CD4-positive, alpha-beta memory T cell (primary cell): ENCODE measurements at regions not wholly inside any gene's neighbourhood (a gene's known extent, or its start where the extent isn't known, plus 50 kb on each side); places are given as distances from the start of the nearest gene placed in this dataset.

ENCODE experiments used
- CTCF ChIA-PET: fragments of 350-600 bp; sonication (Branson Sonifier 250); formaldehyde crosslinking; loops from one replicate; lab custom pipeline; 2021; ENCODE audit warnings: inconsistent platforms; ENCODE audit not compliant: partially characterized antibody; lab: Charles Lee
- POLR2A ChIA-PET: fragments of 350-600 bp; sonication (Branson Sonifier 250); formaldehyde crosslinking; loops from one replicate; lab custom pipeline; 2021; ENCODE audit not compliant: partially characterized antibody; lab: Charles Lee
- DNase-seq, 5 donors: peaks; one replicate each; pipeline versions ENCODE4 v3.0.0 to v3.0.0-alpha.2; 2020 to 2022; ENCODE audit warnings: mixed read lengths in 1 of 5
- H3K27ac ChIP-seq: one replicate; pipeline ENCODE4 v1.7.0; 2013; ENCODE audit warnings: low read depth, low read length
- H3K27me3 ChIP-seq: 2 replicates; pipeline ENCODE4 v1.7.0; 2013; ENCODE audit warnings: mild to moderate bottlenecking, low read length, moderate library complexity; ENCODE audit not compliant: insufficient read depth
- H3K36me3 ChIP-seq: 2 replicates; pipeline ENCODE4 v1.7.0; 2013; ENCODE audit warnings: mild to moderate bottlenecking, low read length, moderate library complexity; ENCODE audit not compliant: insufficient read depth
- H3K4me1 ChIP-seq: 2 replicates; pipeline ENCODE4 v1.7.0; 2013; ENCODE audit warnings: mild to moderate bottlenecking, low read length, moderate library complexity; ENCODE audit not compliant: insufficient read depth
- H3K4me3 ChIP-seq, 2 donors: one replicate each; pipeline ENCODE4 v1.7.0; 2013; ENCODE audit warnings: low read length in 2 of 2, mild to moderate bottlenecking in 1 of 2
- H3K9me3 ChIP-seq, 2 donors: one replicate each; pipeline ENCODE4 v1.7.0; 2013; ENCODE audit warnings: low read length in 2 of 2, control low read depth in 1 of 2; ENCODE audit not compliant: control insufficient read depth in 1 of 2
- H3K27ac Mint-ChIP-seq, 7 donors: one replicate each; pipeline ENCODE4 v1.8.0; 2020 to 2021; ENCODE audit warnings: mixed read lengths in 7 of 7, mild to moderate bottlenecking in 6 of 7, inconsistent platforms in 3 of 7, moderate library complexity in 3 of 7
- H3K27me3 Mint-ChIP-seq, 2 donors: one replicate each; pipeline ENCODE4 v1.8.0; 2020 to 2021; ENCODE audit warnings: mixed read lengths in 2 of 2
- H3K36me3 Mint-ChIP-seq, 2 donors: one replicate each; pipeline ENCODE4 v1.8.0; 2020 to 2021; ENCODE audit warnings: mixed read lengths in 2 of 2, inconsistent platforms in 1 of 2, mild to moderate bottlenecking in 1 of 2
- H3K4me1 Mint-ChIP-seq, 4 donors: one replicate each; pipeline ENCODE4 v1.8.0; 2020 to 2021; ENCODE audit warnings: mixed read lengths in 4 of 4, mild to moderate bottlenecking in 1 of 4
- H3K4me3 Mint-ChIP-seq, 8 donors: one replicate each; pipeline ENCODE4 v1.8.0; 2020 to 2021; ENCODE audit warnings: mixed read lengths in 8 of 8, mild to moderate bottlenecking in 7 of 8, moderate library complexity in 6 of 8, inconsistent platforms in 3 of 8
- H3K9me3 Mint-ChIP-seq, 8 donors: one replicate each; pipeline ENCODE4 v1.8.0; 2020 to 2021; ENCODE audit warnings: mixed read lengths in 8 of 8, mild to moderate bottlenecking in 5 of 8, inconsistent platforms in 3 of 8, moderate library complexity in 1 of 8
- intact Hi-C: fragments of 100-400 bp; cut with micrococcal nuclease; formaldehyde crosslinking; loops from one replicate; pipeline ENCODE4 v1.15.1; 2023

DNA sequence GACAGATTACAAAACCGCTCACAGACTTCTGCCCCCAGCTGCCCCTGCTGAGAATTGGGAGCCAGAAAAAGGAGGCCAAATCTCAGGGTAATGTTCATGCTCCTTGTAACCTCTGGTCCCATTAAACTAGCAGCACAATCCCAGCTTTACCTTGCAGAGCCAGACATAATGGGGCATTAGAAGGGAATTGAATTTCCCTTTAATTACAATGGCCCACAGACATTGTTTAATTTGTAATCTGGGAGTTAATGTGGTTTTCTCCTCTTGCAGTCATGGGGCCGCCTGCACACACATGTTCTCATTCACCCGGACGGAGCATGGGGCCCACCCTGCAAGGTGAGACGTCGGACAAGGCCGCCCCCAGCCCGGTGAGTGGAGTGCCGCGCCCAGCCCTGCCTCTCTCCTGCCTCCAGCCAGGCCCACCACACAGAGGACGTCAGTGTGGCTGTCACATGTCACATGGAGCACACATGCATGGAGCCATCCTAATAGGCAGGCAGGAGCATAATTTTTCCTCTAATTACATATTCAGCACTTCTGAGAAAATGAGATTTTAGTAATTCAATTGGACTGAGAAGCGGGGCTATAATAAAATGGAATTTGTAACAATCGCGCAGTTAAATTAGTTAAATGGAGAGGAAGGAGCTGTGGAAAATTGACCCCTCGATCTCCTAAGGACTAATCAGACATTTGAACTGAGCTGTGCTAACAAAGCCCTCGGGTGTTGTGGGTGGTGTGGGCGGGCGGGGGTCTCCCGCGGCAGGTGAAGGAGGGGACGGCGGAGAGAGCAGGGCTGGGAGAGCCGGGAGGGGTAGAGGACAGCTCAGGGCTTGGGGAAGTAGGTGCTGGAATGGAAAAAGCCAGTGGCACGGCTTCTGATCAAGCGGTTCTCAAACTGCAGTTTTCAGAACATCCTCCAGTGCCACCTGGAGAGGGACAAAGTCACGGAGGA lies 87.7 kb downstream of the ENGASE start:
- H3K36me3 ChIP-seq = no peaks in the 10 kb centered on the region
- no peak overlapping the region for H3K27ac ChIP-seq
- Mint-ChIP-seq H3K4me3 (no peak overlapping the region), H3K9me3 (no peaks in the 10 kb centered on the region), H3K27ac (no peak overlapping the region), H3K27me3 (peaks cover 0 to 4% of the 10 kb centered on the region in 2 donors), H3K4me1 (peaks cover 0 to 11% (median 2%) of the 10 kb centered on the region in 4 donors), H3K36me3 (no peaks in the 10 kb centered on the region)
- peaks cover 8% of the 10 kb centered on the region for H3K4me1 ChIP-seq
- no peak overlapping the region for H3K4me3 ChIP-seq
- H3K9me3 ChIP-seq = no peaks in the 10 kb centered on the region
- intact Hi-C loops = no loop called here
- no peaks in the 10 kb centered on the region for H3K27me3 ChIP-seq
- ChIA-PET CTCF (no interaction called here), POLR2A (no interaction called here)
- DNase-seq = no peak

DNA sequence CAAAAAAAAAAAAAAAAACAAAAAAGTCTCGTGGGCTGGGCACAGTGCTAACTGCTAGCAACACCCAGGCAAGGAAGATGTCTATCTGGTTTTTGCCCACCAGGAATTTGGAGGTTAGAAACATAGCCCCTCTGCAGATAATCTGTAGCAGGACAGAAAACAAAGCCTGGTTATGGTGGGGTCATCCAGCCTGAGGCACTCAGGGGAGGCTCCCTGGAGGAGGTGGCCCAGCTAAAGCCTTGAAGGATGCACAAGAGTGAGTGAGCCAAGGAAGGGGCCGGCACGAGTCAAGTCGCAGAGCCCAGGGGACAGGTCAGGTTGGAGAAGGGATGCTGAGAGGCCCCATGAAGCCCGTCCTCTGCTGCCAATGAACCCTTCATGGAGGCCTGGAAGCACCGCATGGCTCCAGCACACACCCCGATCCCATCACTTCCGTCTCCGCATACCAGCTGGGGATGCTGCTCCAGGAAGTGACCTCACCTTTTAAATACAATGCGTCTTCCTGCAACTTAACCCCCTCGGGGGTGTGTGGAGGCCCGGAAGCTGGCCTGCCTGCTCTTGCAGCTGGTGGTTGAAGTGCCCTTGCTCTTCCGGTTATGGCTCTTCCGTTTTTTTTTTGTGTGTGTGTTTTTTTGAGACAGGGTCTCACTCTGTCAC lies 86.5 kb downstream of the ENGASE start:
- Histone ChIP-seq H3K4me1 (peaks cover 8% of the 10 kb centered on the region), H3K27me3 (no peaks in the 10 kb centered on the region), H3K27ac (no peak overlapping the region), H3K9me3 (no peaks in the 10 kb centered on the region), H3K4me3 (no peak overlapping the region), H3K36me3 (no peaks in the 10 kb centered on the region)
- peaks cover 0 to 4% of the 10 kb centered on the region in 2 donors for H3K27me3 Mint-ChIP-seq
- ChIA-PET POLR2A (no interaction called here), CTCF (no interaction called here)
- peaks cover 0 to 2% (median 0%) of the 10 kb centered on the region in 8 donors for H3K9me3 Mint-ChIP-seq
- H3K4me1 Mint-ChIP-seq = peaks cover 0 to 11% (median 2%) of the 10 kb centered on the region in 4 donors
- peak overlapping the region in 1 of 7 donors; percentile 74 for H3K27ac Mint-ChIP-seq
- peak in 4 of 5 donors; percentile 9 to 35 (median 20) for DNase-seq
- H3K4me3 Mint-ChIP-seq = peak overlapping the region in 3 of 8 donors; percentile 13 to 34 (median 23)
- no peaks in the 10 kb centered on the region for H3K36me3 Mint-ChIP-seq
- intact Hi-C loops = no loop called here

DNA sequence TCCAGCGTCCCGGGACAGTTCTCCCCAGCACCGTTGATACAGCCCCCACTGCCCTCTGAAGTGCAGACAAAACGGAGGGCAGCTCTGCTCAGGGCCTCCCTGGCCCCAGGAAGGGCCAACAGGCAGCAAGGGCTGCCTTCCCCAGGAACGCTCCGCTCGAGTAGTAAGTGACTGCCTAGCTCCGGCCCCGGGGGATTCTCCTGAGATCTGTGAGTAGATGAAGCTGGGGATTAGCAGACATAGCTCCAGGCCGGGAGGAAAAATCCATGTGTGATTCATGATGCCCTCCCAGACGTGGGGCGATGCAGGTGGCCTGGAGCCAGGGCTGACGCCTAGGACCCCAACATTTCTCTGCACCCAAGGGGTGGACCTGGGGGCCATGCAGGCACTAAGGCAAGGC lies 85.3 kb downstream of the ENGASE start:
- peaks cover 0 to 2% (median 0%) of the 10 kb centered on the region in 8 donors for H3K9me3 Mint-ChIP-seq
- no peak for DNase-seq
- peaks cover 3 to 4% of the 10 kb centered on the region in 2 donors for H3K27me3 Mint-ChIP-seq
- H3K4me3 Mint-ChIP-seq = no peak overlapping the region
- ChIA-PET POLR2A (no interaction called here), CTCF (no interaction called here)
- no peak overlapping the region for H3K27ac Mint-ChIP-seq
- H3K9me3 ChIP-seq = no peaks in the 10 kb centered on the region
- intact Hi-C loops = no loop called here
- H3K4me3 ChIP-seq = no peak overlapping the region
- H3K36me3 ChIP-seq = no peaks in the 10 kb centered on the region
- no peaks in the 10 kb centered on the region for H3K36me3 Mint-ChIP-seq
- peaks cover 8% of the 10 kb centered on the region for H3K4me1 ChIP-seq
- no peaks in the 10 kb centered on the region for H3K27me3 ChIP-seq
- H3K27ac ChIP-seq = no peak overlapping the region
- H3K4me1 Mint-ChIP-seq = peaks cover 0 to 11% (median 2%) of the 10 kb centered on the region in 4 donors

DNA sequence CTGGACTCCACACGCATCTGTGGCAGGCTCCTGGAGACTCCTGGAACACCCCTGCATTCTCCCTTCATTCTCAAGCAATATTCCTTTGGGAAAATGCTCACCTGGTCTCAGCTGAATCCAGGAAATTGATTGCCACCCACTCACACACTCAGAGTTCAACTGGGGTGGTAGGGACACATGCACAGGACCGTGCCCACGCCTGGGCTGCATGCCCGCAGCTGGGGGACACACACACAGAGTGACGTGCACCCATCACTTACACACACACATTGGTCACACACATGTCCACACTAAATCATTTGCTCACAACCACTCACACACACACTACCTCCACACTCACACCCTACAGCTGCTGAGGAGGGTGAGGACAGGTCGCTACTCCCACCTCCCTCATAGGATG lies 84.8 kb downstream of the ENGASE start:
- no peak overlapping the region for H3K27ac ChIP-seq
- no peak overlapping the region for H3K4me3 Mint-ChIP-seq

DNA sequence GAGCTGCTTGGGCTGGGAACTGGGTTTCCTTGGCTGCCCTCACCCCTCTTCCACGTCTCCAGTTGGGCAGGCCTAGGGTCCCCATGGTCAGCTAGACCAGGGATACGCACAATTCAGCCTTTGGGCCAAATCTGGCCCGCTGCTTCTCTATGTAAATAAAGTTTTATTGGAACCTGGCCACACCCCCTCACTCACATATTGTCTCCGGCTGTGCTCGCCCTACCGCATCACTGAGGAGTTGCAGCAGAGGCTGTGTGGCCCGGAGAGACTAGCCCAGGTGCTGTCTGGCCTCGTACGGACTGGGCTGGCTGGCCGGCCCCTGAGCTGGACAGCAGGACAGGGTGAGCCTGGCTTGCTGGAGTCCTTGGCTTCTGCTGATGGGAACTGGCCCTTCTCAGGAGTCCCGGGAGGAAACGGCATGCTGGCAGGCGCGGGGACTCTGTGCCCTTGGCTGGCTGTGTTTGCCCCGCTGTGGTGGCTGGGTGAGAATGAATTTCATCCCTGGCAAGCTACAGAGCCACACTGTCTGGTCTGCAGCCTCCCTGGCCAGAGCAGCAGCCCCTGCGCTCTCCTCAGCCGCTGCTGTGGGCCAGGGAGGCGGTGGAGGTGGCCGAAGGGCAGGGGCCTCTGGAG lies 82.0 kb downstream of the ENGASE start:
- Histone ChIP-seq H3K4me1 (peaks cover 8% of the 10 kb centered on the region), H3K36me3 (no peaks in the 10 kb centered on the region), H3K4me3 (no peak overlapping the region), H3K27ac (no peak overlapping the region), H3K27me3 (no peaks in the 10 kb centered on the region), H3K9me3 (no peaks in the 10 kb centered on the region)
- no peak for DNase-seq
- peaks cover 0 to 2% (median 0%) of the 10 kb centered on the region in 8 donors for H3K9me3 Mint-ChIP-seq
- intact Hi-C loops = no loop called here
- peaks cover 0 to 8% (median 2%) of the 10 kb centered on the region in 4 donors for H3K4me1 Mint-ChIP-seq
- no peak overlapping the region for H3K4me3 Mint-ChIP-seq
- no peak overlapping the region for H3K27ac Mint-ChIP-seq
- CTCF ChIA-PET = no interaction called here
- POLR2A ChIA-PET = no interaction called here
- peaks cover 2 to 6% of the 10 kb centered on the region in 2 donors for H3K27me3 Mint-ChIP-seq
- H3K36me3 Mint-ChIP-seq = no peaks in the 10 kb centered on the region

More for the DNA sequence above, 84.8 kb downstream of the ENGASE start:
- no peaks in the 10 kb centered on the region for H3K9me3 ChIP-seq
- Mint-ChIP-seq H3K36me3 (no peaks in the 10 kb centered on the region), H3K4me1 (peaks cover 0 to 11% (median 2%) of the 10 kb centered on the region in 4 donors), H3K9me3 (peaks cover 0 to 2% (median 0%) of the 10 kb centered on the region in 8 donors), H3K27ac (no peak overlapping the region), H3K27me3 (peaks cover 3 to 4% of the 10 kb centered on the region in 2 donors)
- ChIA-PET CTCF (no interaction called here), POLR2A (no interaction called here)
- H3K36me3 ChIP-seq = no peaks in the 10 kb centered on the region
- H3K4me3 ChIP-seq = no peak overlapping the region
- peaks cover 8% of the 10 kb centered on the region for H3K4me1 ChIP-seq
- no peak for DNase-seq
- H3K27me3 ChIP-seq = no peaks in the 10 kb centered on the region
- intact Hi-C loops = no loop called here

DNA sequence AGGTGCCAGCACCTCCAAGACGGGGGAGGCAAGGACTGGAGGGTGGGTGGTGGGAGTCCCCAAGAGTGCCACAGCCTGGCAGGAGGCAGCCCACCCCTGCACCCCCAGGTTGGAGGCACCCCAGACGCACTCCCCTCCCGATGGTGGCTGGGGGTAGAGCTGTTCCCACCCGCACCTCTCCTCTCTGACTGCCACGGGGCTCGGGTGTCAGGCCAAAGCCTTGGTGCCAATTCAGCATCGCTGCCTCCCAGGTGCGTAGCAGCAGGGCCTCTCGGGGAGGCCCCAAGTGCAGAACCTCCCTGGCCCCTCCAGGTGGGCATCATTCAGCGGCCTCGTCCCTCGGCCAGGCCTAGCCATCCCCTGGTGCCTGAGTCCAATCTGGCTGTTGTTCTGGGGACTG lies 81.1 kb downstream of the ENGASE start:
- Histone ChIP-seq H3K27ac (no peak overlapping the region), H3K36me3 (no peaks in the 10 kb centered on the region), H3K4me1 (no peaks in the 10 kb centered on the region), H3K4me3 (no peak overlapping the region), H3K9me3 (no peaks in the 10 kb centered on the region), H3K27me3 (no peaks in the 10 kb centered on the region)
- Mint-ChIP-seq H3K36me3 (no peaks in the 10 kb centered on the region), H3K9me3 (peaks cover 0 to 2% (median 0%) of the 10 kb centered on the region in 8 donors), H3K4me1 (no peaks in the 10 kb centered on the region), H3K27ac (no peak overlapping the region), H3K4me3 (no peak overlapping the region), H3K27me3 (peaks cover 2 to 6% of the 10 kb centered on the region in 2 donors)
- ChIA-PET POLR2A (no interaction called here), CTCF (no interaction called here)
- DNase-seq = no peak
- intact Hi-C loops = no loop called here
